ENCODE measurements at regions not wholly inside any gene's neighbourhood (a gene's known extent, or its start where the extent isn't known, plus 50 kb on each side); places are given as distances from the start of the nearest gene placed in this dataset.

GRCh38 chr10:33863352-33863751 is 528.9 kb upstream of the NRP1 start:
- DNase-seq (no peak), ATAC-seq (ENCODE audit: low read depth) (no peak)
- TF ChIP-seq CTCF (IDR thresholded peaks at IDR 0.05) (no peak), EZH2 (IDR thresholded peaks at IDR 0.05; ENCODE audit: borderline replicate concordance, insufficient read depth, low read depth, low read length, poor library complexity, severe bottlenecking) (no peak)
- Mint-ChIP-seq H3K4me3 (no peak overlapping the region), H3K9me3 (ENCODE audit: insufficient read depth) (peaks cover 3% of the 10 kb centered on the region), H3K27ac (no peak overlapping the region), H3K27me3 (no peaks in the 10 kb centered on the region), H3K4me1 (no peaks in the 10 kb centered on the region)
- Histone ChIP-seq H3K27ac (ENCODE audit: low read length in 2 of 2) (no peak overlapping the region), H2AFZ (ENCODE audit: insufficient read depth, low read depth, low read length, poor library complexity, severe bottlenecking) (no peak overlapping the region), H3K4me1 (ENCODE audit: control insufficient read depth in 2 of 2, insufficient read depth in 2 of 2, low read length in 2 of 2) (no peaks in the 10 kb centered on the region), H3K4me2 (replicated peaks; ENCODE audit: low read depth, low read length, poor library complexity, severe bottlenecking) (no peak overlapping the region), H3K36me3 (replicated peaks in 1 of 2; ENCODE audit: control extremely low read depth in 1 of 2, control insufficient read depth in 1 of 2, extremely low read depth in 1 of 2, insufficient read depth in 2 of 2, low read length in 1 of 2) (no peaks in the 10 kb centered on the region), H3K27me3 (replicated peaks in 1 of 4; ENCODE audit: control extremely low read depth in 1 of 4, control insufficient read depth in 3 of 4, insufficient read depth in 4 of 4, low read length in 3 of 4) (no peaks in the 10 kb centered on the region), H4K20me1 (ENCODE audit: control insufficient read depth, insufficient read depth, low read length, poor library complexity, severe bottlenecking) (no peaks in the 10 kb centered on the region), H3K9ac (ENCODE audit: low read length) (no peak overlapping the region), H3K79me2 (ENCODE audit: control insufficient read depth, insufficient read depth, low read length) (no peaks in the 10 kb centered on the region), H3K4me3 (ENCODE audit: control extremely low read depth in 1 of 5, extremely low read depth in 1 of 5, insufficient read depth in 1 of 5, low read depth in 2 of 5, low read length in 4 of 5) (no peak overlapping the region), H3K9me3 (ENCODE audit: control extremely low read depth in 1 of 3, control insufficient read depth in 2 of 3, insufficient read depth in 1 of 3, low read length in 2 of 3) (peaks cover 0 to 2% (median 0%) of the 10 kb centered on the region in 3 donors)
- ChIA-PET POLR2A (no interaction called here), CTCF (interaction anchor here (0.8 kb wide), 1 partner anchor 9 kb away, joined by 3 read pairs; no protein-coding TSS in a partner anchor)
- WGBS (ENCODE audit: insufficient coverage) = no CpG with 5 or more reads among the region's 3 CpGs
- intact Hi-C loops (cut with micrococcal nuclease) = no loop called here

GRCh38 chr10:33862536-33863105 is 528.2 kb upstream of the NRP1 start:
- ATAC-seq (ENCODE audit: low read depth) (no peak), DNase-seq (no peak)
- Histone ChIP-seq H3K27ac (ENCODE audit: low read length in 2 of 2) (no peak overlapping the region), H3K27me3 (replicated peaks in 1 of 4; ENCODE audit: control extremely low read depth in 1 of 4, control insufficient read depth in 3 of 4, insufficient read depth in 4 of 4, low read length in 3 of 4) (no peaks in the 10 kb centered on the region), H3K4me2 (replicated peaks; ENCODE audit: low read depth, low read length, poor library complexity, severe bottlenecking) (no peak overlapping the region), H3K36me3 (replicated peaks in 1 of 2; ENCODE audit: control extremely low read depth in 1 of 2, control insufficient read depth in 1 of 2, extremely low read depth in 1 of 2, insufficient read depth in 2 of 2, low read length in 1 of 2) (no peaks in the 10 kb centered on the region), H3K79me2 (ENCODE audit: control insufficient read depth, insufficient read depth, low read length) (no peaks in the 10 kb centered on the region), H3K9ac (ENCODE audit: low read length) (no peak overlapping the region), H4K20me1 (ENCODE audit: control insufficient read depth, insufficient read depth, low read length, poor library complexity, severe bottlenecking) (no peaks in the 10 kb centered on the region), H3K4me3 (ENCODE audit: control extremely low read depth in 1 of 5, extremely low read depth in 1 of 5, insufficient read depth in 1 of 5, low read depth in 2 of 5, low read length in 4 of 5) (no peak overlapping the region), H3K9me3 (ENCODE audit: control extremely low read depth in 1 of 3, control insufficient read depth in 2 of 3, insufficient read depth in 1 of 3, low read length in 2 of 3) (peaks cover 0 to 2% (median 0%) of the 10 kb centered on the region in 3 donors), H2AFZ (ENCODE audit: insufficient read depth, low read depth, low read length, poor library complexity, severe bottlenecking) (no peak overlapping the region), H3K4me1 (ENCODE audit: control insufficient read depth in 2 of 2, insufficient read depth in 2 of 2, low read length in 2 of 2) (no peaks in the 10 kb centered on the region)
- Mint-ChIP-seq H3K27ac (no peak overlapping the region), H3K4me3 (no peak overlapping the region), H3K9me3 (ENCODE audit: insufficient read depth) (peaks cover 3% of the 10 kb centered on the region), H3K4me1 (no peaks in the 10 kb centered on the region), H3K27me3 (no peaks in the 10 kb centered on the region)
- TF ChIP-seq EZH2 (IDR thresholded peaks at IDR 0.05; ENCODE audit: borderline replicate concordance, insufficient read depth, low read depth, low read length, poor library complexity, severe bottlenecking) (no peak), CTCF (IDR thresholded peaks at IDR 0.05) (no peak)
- 83% methylated on average over 9 of the region's 12 CpGs for WGBS (ENCODE audit: insufficient coverage)
- CTCF ChIA-PET = interaction anchor here (0.7 to 0.8 kb wide), 2 partner anchors 9 to 804 kb away, joined by 3 read pairs; no protein-coding TSS in a partner anchor
- POLR2A ChIA-PET = no interaction called here
- intact Hi-C loops (cut with micrococcal nuclease) = no loop called here

All from B cell (primary cell).